Osteoblast (primary cell): ENCODE measurements at regions not wholly inside any gene's neighbourhood (a gene's known extent, or its start where the extent isn't known, plus 50 kb on each side); places are given as distances from the start of the nearest gene placed in this dataset.

ENCODE experiments used
- DNase-seq: peaks from one replicate; pipeline ENCODE4 v3.0.0; 2011; ENCODE audit warnings: low spot score, mixed read lengths; ENCODE audit not compliant: insufficient read length; ENCODE audit errors: missing footprints
- H2AFZ ChIP-seq: 2 replicates; pipeline ENCODE4 v1.6.0; 2011; ENCODE audit warnings: mild to moderate bottlenecking, low read length
- H3K27ac ChIP-seq: 2 replicates; pipeline ENCODE4 v1.5.1; 2011; ENCODE audit warnings: mild to moderate bottlenecking, low read depth, low read length, moderate library complexity
- H3K27me3 ChIP-seq: 2 replicates; pipeline ENCODE4 v1.6.0; 2012; ENCODE audit warnings: mild to moderate bottlenecking, control low read depth, inconsistent platforms, low read length, moderate library complexity; ENCODE audit not compliant: insufficient read depth
- H3K36me3 ChIP-seq: 2 replicates; pipeline ENCODE4 v1.5.1; 2011; ENCODE audit warnings: mild to moderate bottlenecking, low read length, control low read depth, moderate library complexity; ENCODE audit not compliant: insufficient read depth
- H3K4me1 ChIP-seq: 2 replicates; pipeline ENCODE4 v1.5.1; 2011; ENCODE audit warnings: mild to moderate bottlenecking, low read length, control low read depth, moderate library complexity; ENCODE audit not compliant: insufficient read depth
- H3K4me2 ChIP-seq: 2 replicates; pipeline ENCODE4 v1.6.0; 2011; ENCODE audit warnings: mild to moderate bottlenecking, low read length; ENCODE audit not compliant: insufficient read depth
- H3K4me3 ChIP-seq: fragments of 200-600 bp; sonication (generic); 3 replicates; pipeline ENCODE4 v1.5.1; 2012; ENCODE audit warnings: mild to moderate bottlenecking, low read length, inconsistent platforms; ENCODE audit not compliant: insufficient read depth
- H3K79me2 ChIP-seq: 2 replicates; pipeline ENCODE4 v1.6.0; 2012; ENCODE audit warnings: mild to moderate bottlenecking, low read length, control low read depth, inconsistent platforms; ENCODE audit not compliant: insufficient read depth
- H3K9me3 ChIP-seq: 2 replicates; pipeline ENCODE4 v1.5.1; 2011; ENCODE audit warnings: low read depth, low read length, control low read depth
- H4K20me1 ChIP-seq: 2 replicates; pipeline ENCODE4 v1.6.0; 2012; ENCODE audit warnings: mild to moderate bottlenecking, low read length, control low read depth; ENCODE audit not compliant: insufficient read depth
- TF ChIP-seq, protein P1 (sequence below): IDR thresholded peaks from 2 replicates; pipeline ENCODE4 v1.5.1; 2011; ENCODE audit warnings: mild to moderate bottlenecking, low read depth, low read length, moderate library complexity; ENCODE audit errors: extremely low read depth

DNA sequence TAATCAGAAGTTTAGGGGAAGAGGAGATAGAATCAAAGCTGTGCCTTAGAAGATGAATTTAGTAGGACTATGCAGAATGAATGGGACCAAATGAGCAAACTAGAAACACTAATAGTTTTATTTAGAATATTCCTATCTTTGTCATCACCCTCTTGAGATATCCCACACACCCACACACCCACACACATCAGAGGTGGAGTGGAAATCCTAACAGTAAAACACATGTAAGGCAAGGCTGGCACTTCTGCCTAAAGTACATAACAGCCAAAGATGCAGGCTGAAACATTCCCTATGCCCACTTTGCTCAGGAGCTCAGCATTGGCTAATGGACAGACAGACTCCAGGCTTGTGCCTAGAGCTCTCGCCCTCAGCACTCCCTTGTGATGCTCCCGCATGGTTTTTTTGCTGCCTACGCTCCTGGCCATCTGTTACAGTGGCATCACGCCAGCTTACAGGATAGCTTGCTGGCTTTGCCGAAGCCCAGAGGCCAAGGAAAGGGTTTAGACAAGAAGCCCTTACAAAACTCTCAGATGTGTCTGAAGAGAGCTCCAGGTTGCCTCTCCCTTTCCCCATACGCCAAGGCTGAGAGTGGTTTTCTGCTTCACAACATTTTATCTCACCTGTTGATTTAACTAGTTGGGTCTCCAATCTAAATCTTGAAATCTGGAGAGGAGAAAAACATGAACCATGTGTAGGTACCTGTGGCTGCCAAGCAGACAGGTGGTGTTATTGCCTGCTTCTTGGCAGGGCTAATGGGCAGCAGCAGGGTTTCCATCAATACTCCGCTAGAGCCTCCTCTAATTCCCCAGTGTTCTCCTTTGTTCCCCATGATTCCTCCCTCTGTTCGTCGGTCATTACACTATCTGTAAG is 282.6 kb upstream of the ID4 start:
- H3K4me1 ChIP-seq: no peaks in the 10 kb centered on the region
- H3K79me2 ChIP-seq: no peaks in the 10 kb centered on the region
- H3K4me2 ChIP-seq: no peak overlapping the region
- no peak overlapping the region for H2AFZ ChIP-seq
- TF ChIP-seq, protein P1, sequence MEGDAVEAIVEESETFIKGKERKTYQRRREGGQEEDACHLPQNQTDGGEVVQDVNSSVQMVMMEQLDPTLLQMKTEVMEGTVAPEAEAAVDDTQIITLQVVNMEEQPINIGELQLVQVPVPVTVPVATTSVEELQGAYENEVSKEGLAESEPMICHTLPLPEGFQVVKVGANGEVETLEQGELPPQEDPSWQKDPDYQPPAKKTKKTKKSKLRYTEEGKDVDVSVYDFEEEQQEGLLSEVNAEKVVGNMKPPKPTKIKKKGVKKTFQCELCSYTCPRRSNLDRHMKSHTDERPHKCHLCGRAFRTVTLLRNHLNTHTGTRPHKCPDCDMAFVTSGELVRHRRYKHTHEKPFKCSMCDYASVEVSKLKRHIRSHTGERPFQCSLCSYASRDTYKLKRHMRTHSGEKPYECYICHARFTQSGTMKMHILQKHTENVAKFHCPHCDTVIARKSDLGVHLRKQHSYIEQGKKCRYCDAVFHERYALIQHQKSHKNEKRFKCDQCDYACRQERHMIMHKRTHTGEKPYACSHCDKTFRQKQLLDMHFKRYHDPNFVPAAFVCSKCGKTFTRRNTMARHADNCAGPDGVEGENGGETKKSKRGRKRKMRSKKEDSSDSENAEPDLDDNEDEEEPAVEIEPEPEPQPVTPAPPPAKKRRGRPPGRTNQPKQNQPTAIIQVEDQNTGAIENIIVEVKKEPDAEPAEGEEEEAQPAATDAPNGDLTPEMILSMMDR: no peak
- no peaks in the 10 kb centered on the region for H3K36me3 ChIP-seq
- no peaks in the 10 kb centered on the region for H4K20me1 ChIP-seq
- H3K27ac ChIP-seq: no peak overlapping the region
- H3K27me3 ChIP-seq: no peaks in the 10 kb centered on the region
- no peaks in the 10 kb centered on the region for H3K9me3 ChIP-seq
- H3K4me3 ChIP-seq: no peak overlapping the region
- no peak for DNase-seq

DNA sequence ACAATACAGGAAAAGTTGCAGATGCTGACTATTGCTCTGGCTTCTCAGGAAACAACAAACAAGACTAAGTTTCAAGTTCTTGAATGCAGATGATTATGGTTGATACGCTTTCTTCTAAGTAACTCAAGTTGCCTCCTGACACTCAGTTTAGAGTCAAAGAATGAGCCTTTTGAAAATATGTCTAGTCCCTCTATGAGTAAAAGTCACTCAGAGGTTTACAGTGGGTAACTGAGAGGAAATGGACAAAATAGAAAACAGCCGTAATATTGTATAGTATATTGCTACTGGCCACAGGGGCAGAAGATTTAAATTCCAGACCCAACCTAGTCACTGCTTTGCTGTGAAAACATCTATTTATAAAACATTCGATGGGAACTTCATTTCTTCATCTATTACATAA is 280.0 kb upstream of the ID4 start:
- TF ChIP-seq, protein P1: no peak
- no peaks in the 10 kb centered on the region for H4K20me1 ChIP-seq

DNA sequence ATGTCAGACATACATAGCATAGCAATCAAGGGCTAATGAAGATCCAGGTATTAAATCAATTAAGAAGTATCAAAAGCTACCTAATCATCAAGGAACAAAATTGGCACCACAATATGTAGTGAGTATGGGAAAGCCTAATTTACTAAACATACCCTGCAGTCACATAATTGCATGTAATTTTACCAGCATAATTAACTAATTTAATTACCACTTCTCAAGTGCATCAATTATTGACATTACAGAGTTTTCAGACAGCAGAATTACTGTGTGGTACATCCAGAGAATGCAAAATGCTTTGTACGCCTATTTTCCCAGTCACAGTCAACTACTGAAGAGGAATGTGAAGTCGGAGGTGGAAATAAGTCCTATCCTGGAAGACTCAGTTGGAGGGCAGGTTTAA is 279.0 kb upstream of the ID4 start:
- H3K4me1 ChIP-seq: no peaks in the 10 kb centered on the region
- TF ChIP-seq, protein P1: no peak
- no peaks in the 10 kb centered on the region for H4K20me1 ChIP-seq
- no peaks in the 10 kb centered on the region for H3K79me2 ChIP-seq
- H3K9me3 ChIP-seq: no peaks in the 10 kb centered on the region
- no peaks in the 10 kb centered on the region for H3K27me3 ChIP-seq
- no peak overlapping the region for H2AFZ ChIP-seq
- H3K4me2 ChIP-seq: no peak overlapping the region
- H3K36me3 ChIP-seq: no peaks in the 10 kb centered on the region
- DNase-seq: no peak
- H3K27ac ChIP-seq: no peak overlapping the region
- H3K4me3 ChIP-seq: no peak overlapping the region

More for the DNA sequence above, 280.0 kb upstream of the ID4 start:
- no peak for DNase-seq
- H3K36me3 ChIP-seq: no peaks in the 10 kb centered on the region
- no peak overlapping the region for H3K4me2 ChIP-seq
- H2AFZ ChIP-seq: no peak overlapping the region
- no peak overlapping the region for H3K27ac ChIP-seq
- H3K79me2 ChIP-seq: no peaks in the 10 kb centered on the region
- no peaks in the 10 kb centered on the region for H3K9me3 ChIP-seq
- H3K27me3 ChIP-seq: no peaks in the 10 kb centered on the region
- H3K4me3 ChIP-seq: no peak overlapping the region
- no peaks in the 10 kb centered on the region for H3K4me1 ChIP-seq

DNA sequence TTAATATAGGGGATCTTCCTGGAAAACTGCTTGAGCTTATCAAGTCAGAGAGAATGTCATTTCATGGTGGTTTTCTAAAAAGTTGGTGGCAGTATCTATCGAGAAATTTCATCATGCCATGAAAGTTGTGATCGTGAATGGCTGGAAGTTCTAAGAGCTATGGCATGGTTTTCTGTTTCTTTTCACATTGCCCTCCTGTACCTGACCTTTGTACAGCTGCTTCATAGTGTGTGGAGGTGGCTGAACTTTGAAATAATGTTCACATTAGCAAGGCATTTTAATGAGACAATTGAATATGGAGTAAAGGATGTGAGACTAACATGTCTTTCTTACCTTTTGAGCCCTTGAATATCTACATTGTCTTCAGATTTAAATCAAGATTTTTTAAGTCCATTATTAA is 278.2 kb upstream of the ID4 start:
- Histone ChIP-seq H3K9me3 (no peaks in the 10 kb centered on the region), H3K27me3 (no peaks in the 10 kb centered on the region), H3K27ac (no peak overlapping the region), H3K4me2 (no peak overlapping the region), H3K4me1 (no peaks in the 10 kb centered on the region), H2AFZ (no peak overlapping the region), H3K4me3 (no peak overlapping the region), H4K20me1 (no peaks in the 10 kb centered on the region), H3K36me3 (no peaks in the 10 kb centered on the region), H3K79me2 (no peaks in the 10 kb centered on the region)
- DNase-seq: no peak
- TF ChIP-seq, protein P1: no peak
